MM.1S (cell line): ENCODE measurements at regions not wholly inside any gene's neighbourhood (a gene's known extent, or its start where the extent isn't known, plus 50 kb on each side); places are given as distances from the start of the nearest gene placed in this dataset.

ENCODE experiments used
- DNase-seq: peaks from one replicate; pipeline ENCODE4 v3.0.0-alpha.2; 2015
- H2AFZ ChIP-seq: fragments of 300-600 bp; sonication (generic); 2 replicates; pipeline ENCODE4 v1.6.0; 2016; ENCODE audit warnings: antibody characterized with exemption, low read length
- H3F3A ChIP-seq: fragments of 300-600 bp; sonication (generic); 2 replicates; pipeline ENCODE4 v1.6.1; 2016; ENCODE audit warnings: mild to moderate bottlenecking, antibody characterized with exemption, low read length, moderate library complexity, mixed read lengths; ENCODE audit not compliant: insufficient read depth
- H3K27ac ChIP-seq: fragments of 300-600 bp; sonication (generic); 2 replicates; pipeline ENCODE4 v1.5.1; 2016; ENCODE audit warnings: mild to moderate bottlenecking, low read length
- H3K27me3 ChIP-seq: fragments of 300-600 bp; sonication (generic); replicated peaks from 2 replicates; pipeline ENCODE4 v1.6.0; 2016; ENCODE audit warnings: low read length; ENCODE audit not compliant: insufficient read depth
- H3K36me3 ChIP-seq: fragments of 300-600 bp; sonication (generic); replicated peaks from 2 replicates; pipeline ENCODE4 v1.6.1; 2016; ENCODE audit warnings: mild to moderate bottlenecking, low read length, mixed read lengths; ENCODE audit not compliant: insufficient read depth
- H3K4me1 ChIP-seq: fragments of 300-600 bp; sonication (generic); 2 replicates; pipeline ENCODE4 v1.6.1; 2016; ENCODE audit warnings: low read length, mixed read lengths
- H3K4me2 ChIP-seq: fragments of 300-600 bp; sonication (generic); 2 replicates; pipeline ENCODE4 v1.6.0; 2016; ENCODE audit warnings: low read depth, low read length
- H3K4me3 ChIP-seq: fragments of 300-600 bp; sonication (generic); 2 replicates; pipeline ENCODE4 v1.5.1; 2016; ENCODE audit warnings: low read length, mixed read lengths
- H3K79me2 ChIP-seq: fragments of 300-600 bp; sonication (generic); 2 replicates; pipeline ENCODE4 v1.6.1; 2016; ENCODE audit warnings: mixed run types, low read length, mixed read lengths
- H3K9ac ChIP-seq: fragments of 300-600 bp; sonication (generic); 2 replicates; pipeline ENCODE4 v1.6.1; 2016; ENCODE audit warnings: low read length, mixed read lengths
- H3K9me2 ChIP-seq: fragments of 300-600 bp; sonication (generic); replicated peaks from 2 replicates; pipeline ENCODE4 v1.6.1; 2016; ENCODE audit warnings: mild to moderate bottlenecking, low read length, mixed read lengths; ENCODE audit not compliant: insufficient read depth
- H3K9me3 ChIP-seq: fragments of 300-600 bp; sonication (generic); replicated peaks from 2 replicates; pipeline ENCODE4 v1.6.1; 2016; ENCODE audit warnings: mild to moderate bottlenecking, low read length, mixed read lengths; ENCODE audit not compliant: insufficient read depth
- H4K20me1 ChIP-seq: fragments of 300-600 bp; sonication (generic); 2 replicates; pipeline ENCODE4 v1.6.1; 2016; ENCODE audit warnings: mild to moderate bottlenecking, low read length, moderate library complexity, mixed read lengths; ENCODE audit not compliant: insufficient read depth
- CTCF ChIP-seq: fragments of 300-600 bp; sonication (generic); IDR thresholded peaks from 2 replicates; pipeline ENCODE4 v1.5.1; 2016; ENCODE audit warnings: antibody characterized with exemption, low read length, mixed read lengths
- EZH2 ChIP-seq: fragments of 300-600 bp; sonication (generic); optimal IDR thresholded peaks from 2 replicates; pipeline ENCODE3; 2017; ENCODE audit warnings: low read depth, mild to moderate bottlenecking, antibody characterized with exemption, low read length, mixed read lengths
- EZH2phosphoT487 ChIP-seq: fragments of 300-600 bp; sonication (generic); IDR thresholded peaks from 2 replicates; pipeline ENCODE4 v1.6.1; 2018; ENCODE audit warnings: antibody characterized with exemption, low read length

DNA sequence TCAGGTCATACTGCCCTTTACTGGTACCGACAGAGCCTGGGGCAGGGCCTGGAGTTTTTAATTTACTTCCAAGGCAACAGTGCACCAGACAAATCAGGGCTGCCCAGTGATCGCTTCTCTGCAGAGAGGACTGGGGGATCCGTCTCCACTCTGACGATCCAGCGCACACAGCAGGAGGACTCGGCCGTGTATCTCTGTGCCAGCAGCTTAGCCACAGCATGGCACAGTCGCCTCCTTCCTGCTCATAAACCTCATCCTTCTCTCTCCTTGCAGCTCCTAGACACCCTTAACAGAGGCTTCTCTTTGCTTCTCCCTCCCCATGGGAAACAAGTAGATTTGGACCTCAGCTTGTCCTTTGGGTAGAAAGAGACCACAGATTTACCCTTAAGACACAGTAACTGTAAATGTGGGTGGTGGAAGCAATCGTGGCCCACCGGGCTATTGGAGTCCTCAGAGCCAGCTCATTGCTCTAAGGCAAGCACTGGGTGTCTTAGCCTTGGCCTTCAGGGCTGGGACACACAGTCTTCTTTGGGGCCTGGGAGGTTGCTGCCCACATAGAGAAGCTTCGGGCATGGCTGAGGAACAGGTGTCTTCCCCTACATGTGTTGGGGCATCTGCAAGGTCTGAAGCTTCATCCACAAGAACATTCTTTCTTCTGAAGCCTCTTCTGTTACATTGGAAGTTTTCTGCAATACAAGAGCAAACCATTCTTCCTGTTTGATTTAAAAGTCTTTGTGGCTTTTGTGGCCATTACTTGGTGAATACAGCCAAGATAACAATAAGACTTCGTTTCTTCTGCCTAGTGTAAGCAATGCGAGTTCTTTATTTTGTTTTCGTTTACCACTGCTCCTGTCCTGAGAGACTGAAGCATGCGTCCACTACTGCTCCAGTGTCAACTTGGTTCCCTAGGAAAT lies 95.5 kb upstream of the PRSS58 start:
- Histone ChIP-seq H3K79me2 (no peaks in the 10 kb centered on the region), H3K27me3 (no peaks in the 10 kb centered on the region), H3K4me3 (no peak overlapping the region), H3K4me1 (peaks cover 29% of the 10 kb centered on the region), H3K36me3 (no peaks in the 10 kb centered on the region), H3K9me3 (no peaks in the 10 kb centered on the region), H4K20me1 (no peaks in the 10 kb centered on the region), H3K9ac (no peak overlapping the region), H3K9me2 (no peaks in the 10 kb centered on the region), H3K27ac (no peak overlapping the region), H2AFZ (no peak overlapping the region), H3K4me2 (no peak overlapping the region), H3F3A (peaks cover 8% of the 10 kb centered on the region)
- DNase-seq, result no peak
- no peak for TF ChIP-seq CTCF
- no peak for TF ChIP-seq EZH2

- no peak overlapping the region for H2AFZ ChIP-seq
- DNase-seq, result no peak
- H3K27ac ChIP-seq, result no peak overlapping the region
Measured at GRCh38 chr7:142352543-142352942, 94.7 kb upstream of the PRSS58 start.

DNA sequence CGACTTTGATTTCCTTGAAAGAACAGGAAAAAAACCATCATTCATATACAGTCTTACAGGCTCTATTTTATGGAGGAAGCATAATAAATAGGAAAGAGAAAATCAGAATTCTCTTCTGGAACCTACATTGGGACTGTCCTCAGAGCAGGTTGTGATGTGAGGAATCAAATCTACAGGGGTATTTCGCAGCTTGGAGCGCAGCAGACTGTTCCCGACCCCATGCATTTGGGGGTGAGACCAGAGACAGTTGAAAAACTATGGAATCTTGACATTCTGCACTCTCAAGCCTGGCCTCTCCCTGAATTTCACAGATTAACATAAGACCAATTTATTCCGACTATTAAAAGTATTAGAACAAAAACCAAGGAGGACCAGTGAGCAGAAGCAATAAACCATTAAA lies 93.3 kb upstream of the PRSS58 start:
- no peak overlapping the region for H2AFZ ChIP-seq
- H3K9me2 ChIP-seq, result no peaks in the 10 kb centered on the region
- no peaks in the 10 kb centered on the region for H3F3A ChIP-seq
- H3K4me1 ChIP-seq, result peaks cover 16% of the 10 kb centered on the region
- H3K9ac ChIP-seq, result no peak overlapping the region
- no peak overlapping the region for H3K27ac ChIP-seq
- H3K4me2 ChIP-seq, result no peak overlapping the region
- H3K36me3 ChIP-seq, result no peaks in the 10 kb centered on the region
- no peaks in the 10 kb centered on the region for H3K27me3 ChIP-seq
- no peaks in the 10 kb centered on the region for H4K20me1 ChIP-seq
- TF ChIP-seq CTCF (no peak), EZH2 (no peak), EZH2phosphoT487 (no peak)
- no peaks in the 10 kb centered on the region for H3K9me3 ChIP-seq
- H3K79me2 ChIP-seq, result no peaks in the 10 kb centered on the region
- no peak overlapping the region for H3K4me3 ChIP-seq
- no peak for DNase-seq

More at GRCh38 chr7:142352543-142352942, 94.7 kb upstream of the PRSS58 start:
- Histone ChIP-seq H3K9me2 (no peaks in the 10 kb centered on the region), H3F3A (peaks cover 8% of the 10 kb centered on the region), H3K9me3 (no peaks in the 10 kb centered on the region), H3K4me2 (no peak overlapping the region), H3K9ac (no peak overlapping the region), H3K79me2 (no peaks in the 10 kb centered on the region), H3K4me3 (no peak overlapping the region), H3K36me3 (no peaks in the 10 kb centered on the region), H3K4me1 (peaks cover 27% of the 10 kb centered on the region), H3K27me3 (no peaks in the 10 kb centered on the region), H4K20me1 (no peaks in the 10 kb centered on the region)
- TF ChIP-seq EZH2phosphoT487 (no peak), CTCF (no peak), EZH2 (no peak)
